ENCODE measurements at regions not wholly inside any gene's neighbourhood (a gene's known extent, or its start where the extent isn't known, plus 50 kb on each side); places are given as distances from the start of the nearest gene placed in this dataset.
"Not testable (repeated sequence)": the region's sequence is repeated elsewhere in the genome, so short reads cannot be mapped to it uniquely, and the experiment has no call there.

- no peak for DNase-seq
These were observed 119.5 kb downstream of the TUBA3C start for GRCh38 chr13:19062019-19062646.

- DNase-seq: no peak
These were observed 120.3 kb downstream of the TUBA3C start for GRCh38 chr13:19061278-19061677.

DNA sequence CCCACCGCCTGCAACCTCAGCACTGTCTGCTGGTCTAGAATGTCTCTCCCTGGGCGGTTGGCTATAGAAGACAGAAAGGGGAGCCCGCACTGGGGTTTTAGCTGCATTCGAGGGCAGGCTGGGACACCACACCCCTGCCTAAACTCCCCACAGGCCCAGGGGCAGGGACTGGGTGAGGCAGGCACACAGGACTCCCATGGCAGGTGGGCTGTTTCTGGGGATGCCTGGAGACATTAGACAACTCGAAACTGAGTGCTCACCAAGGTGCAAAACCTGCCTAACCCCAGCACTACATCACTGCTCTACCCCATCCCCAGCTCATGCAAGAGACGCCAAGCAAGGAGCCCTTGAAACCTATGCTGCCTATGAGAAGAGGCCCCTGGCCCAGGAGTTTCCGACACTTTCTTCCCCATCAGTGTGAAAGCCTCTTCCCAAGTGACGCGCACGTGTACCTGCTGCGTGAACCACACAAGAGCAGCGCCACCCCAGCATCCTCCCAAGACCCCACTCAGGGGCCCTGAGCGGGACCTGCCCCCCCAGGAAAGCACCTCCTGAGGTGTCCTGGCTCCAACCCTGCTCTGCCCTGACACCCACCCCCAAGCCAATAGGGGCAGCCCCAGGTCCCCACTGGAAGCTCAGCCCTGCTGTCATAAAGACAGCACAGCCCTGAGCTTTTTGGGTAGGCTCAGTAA, 121.2 kb downstream of the TUBA3C start:
- DNase-seq: no peak

DNA sequence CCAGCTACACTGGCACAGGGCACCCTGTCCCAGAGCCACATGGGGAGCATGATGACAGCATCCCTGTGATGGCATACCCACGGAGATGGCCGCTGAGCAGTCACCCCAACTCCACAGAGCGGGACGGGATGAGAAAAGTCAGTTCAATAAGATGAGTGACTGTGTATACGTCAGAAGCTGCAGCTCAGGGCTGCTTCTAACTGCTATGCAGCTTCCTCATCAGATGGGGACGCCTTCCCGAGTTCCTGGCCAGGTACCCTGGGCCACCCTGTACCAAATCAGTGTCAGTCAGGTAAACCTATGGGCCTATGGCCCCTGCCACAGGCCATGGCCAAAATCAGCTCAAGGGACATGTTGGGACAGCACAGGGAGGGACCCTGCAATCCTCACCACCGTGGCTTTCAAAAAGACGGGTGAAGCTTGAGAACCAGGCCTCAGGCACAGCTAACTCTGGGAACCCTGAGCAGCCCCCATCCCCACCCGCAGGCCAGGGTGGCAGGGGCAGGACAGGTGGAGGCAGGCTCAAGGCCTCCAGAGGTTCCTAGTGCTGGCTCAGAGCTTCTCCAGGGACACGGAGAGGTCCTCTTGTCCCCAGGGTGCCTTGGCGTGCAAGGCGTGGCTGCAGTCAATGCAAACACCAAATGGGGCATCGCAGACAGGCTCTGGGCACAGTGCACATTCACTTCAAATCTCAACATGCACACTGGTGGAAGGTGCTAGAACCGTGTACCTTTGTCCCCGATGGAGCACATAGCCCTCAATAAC, 122.4 kb downstream of the TUBA3C start:
- no peak for DNase-seq

DNA sequence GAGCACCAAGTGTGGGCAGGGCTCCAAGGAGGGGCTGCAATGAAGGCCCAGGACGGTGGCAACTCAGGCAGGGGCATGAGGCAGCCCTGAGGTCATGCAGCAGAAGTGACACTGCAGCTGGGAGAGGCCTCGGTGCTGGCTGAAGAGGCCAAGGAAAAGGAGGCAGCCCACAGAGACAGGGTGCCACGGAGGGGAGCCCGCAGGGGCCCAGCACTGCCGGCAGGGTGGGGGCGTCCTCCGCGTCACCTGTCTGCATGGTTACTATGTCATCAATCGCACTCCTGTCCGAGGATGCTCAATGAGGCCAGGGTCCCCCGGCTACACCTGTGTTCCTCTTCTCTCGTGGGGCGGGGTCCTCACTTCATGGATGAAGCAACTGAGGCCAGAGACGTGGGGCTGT, 123.1 kb downstream of the TUBA3C start:
- no peak for DNase-seq

GRCh38 chr13:19057588-19058340, 123.9 kb downstream of the TUBA3C start:
- DNase-seq: no peak

- DNase-seq: no peak
These were observed 124.6 kb downstream of the TUBA3C start for GRCh38 chr13:19056984-19057490.

GRCh38 chr13:19056355-19056880, 125.2 kb downstream of the TUBA3C start:
- no peak for DNase-seq

DNA sequence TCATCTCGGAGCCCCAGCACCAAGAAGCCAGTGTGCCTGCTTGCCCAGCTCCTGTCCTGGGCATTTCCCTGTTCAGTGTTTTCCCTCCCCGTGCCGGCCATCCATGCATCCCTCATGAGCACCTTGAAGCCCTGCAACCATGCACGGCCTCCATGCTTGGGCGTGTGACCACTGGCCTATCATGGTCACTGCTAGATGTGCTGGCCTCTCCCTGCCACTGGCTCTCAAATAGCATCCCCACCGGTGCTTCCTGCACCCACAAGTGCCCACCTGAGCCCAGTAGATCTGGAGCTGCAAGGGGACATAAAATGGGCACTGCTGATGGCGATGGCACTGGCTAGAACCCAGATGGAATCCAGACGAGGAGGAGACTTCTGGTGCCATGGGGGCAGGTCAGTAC, 126.0 kb downstream of the TUBA3C start:
- DNase-seq: no peak

DNA sequence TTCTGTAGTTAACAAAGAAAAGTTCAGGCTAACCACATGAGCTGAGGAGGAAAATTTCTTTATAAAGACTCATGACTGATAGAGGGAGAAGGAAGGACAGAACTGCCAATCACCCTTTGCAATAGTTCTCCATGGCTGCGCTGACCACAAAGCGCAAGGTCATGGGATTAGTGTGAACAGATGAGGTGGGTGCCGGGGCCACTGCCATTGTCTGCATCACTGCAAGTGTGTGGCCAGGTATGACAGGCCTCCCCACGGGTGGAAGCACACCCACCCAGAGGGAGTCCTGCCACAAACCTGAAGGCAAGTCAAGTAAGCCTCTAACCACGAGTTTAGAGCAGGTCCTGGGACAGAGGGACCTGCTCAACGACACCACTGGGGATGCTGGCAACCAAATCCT, 128.1 kb downstream of the TUBA3C start:
- no peak for DNase-seq

- no peak for DNase-seq
These were observed 128.7 kb downstream of the TUBA3C start for GRCh38 chr13:19052931-19053330.

- DNase-seq: no peak
These were observed 129.4 kb downstream of the TUBA3C start for GRCh38 chr13:19052180-19052579.

- DNase-seq: no peak
These were observed 130.7 kb downstream of the TUBA3C start for GRCh38 chr13:19050901-19051300.

DNA sequence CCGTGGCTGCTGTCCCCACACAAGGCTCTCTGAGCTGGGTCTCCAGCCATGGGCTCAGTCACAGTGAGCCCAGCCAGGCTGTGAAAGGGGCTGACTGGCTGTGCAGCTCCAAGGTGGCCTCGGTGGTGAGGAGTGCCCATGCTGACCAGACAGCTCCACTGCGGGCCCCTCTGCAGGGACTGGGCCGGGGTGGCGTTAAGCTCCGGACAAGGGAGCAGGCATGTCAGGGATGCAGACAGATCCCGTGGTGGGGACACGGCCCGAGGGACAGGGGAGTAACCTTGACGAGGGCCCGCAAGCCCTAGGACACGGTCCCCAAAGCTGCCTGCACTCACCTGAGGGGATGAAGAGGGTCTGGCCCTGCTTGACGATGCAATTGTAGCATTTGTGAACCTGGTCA, 132.0 kb downstream of the TUBA3C start:
- DNase-seq: not testable (repeated sequence)

- DNase-seq: no peak
These were observed 133.2 kb downstream of the TUBA3C start for GRCh38 chr13:19048381-19048780.

DNA sequence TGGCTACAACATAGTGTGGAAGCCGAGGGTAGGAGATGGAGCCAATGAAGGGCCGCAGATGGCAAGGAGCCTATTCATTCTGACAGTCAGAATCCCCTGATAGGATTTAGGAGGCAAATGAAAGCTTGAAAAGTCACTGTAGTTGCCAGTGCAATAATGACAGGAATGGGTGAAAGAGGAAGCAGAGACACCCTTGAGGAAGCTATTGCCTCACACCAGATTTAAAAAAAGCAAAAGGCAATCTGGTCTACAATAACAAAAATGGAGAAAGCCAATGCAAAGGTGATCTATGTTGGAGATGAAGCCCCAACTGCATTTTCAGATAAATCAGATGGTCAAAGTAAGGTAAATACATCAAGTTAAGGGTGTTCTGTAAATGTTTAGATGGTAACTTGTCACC, 158.5 kb downstream of the TUBA3C start:
- DNase-seq: no peak

- DNase-seq: no peak
These were observed 160.6 kb downstream of the TUBA3C start for GRCh38 chr13:19020988-19021387.

DNA sequence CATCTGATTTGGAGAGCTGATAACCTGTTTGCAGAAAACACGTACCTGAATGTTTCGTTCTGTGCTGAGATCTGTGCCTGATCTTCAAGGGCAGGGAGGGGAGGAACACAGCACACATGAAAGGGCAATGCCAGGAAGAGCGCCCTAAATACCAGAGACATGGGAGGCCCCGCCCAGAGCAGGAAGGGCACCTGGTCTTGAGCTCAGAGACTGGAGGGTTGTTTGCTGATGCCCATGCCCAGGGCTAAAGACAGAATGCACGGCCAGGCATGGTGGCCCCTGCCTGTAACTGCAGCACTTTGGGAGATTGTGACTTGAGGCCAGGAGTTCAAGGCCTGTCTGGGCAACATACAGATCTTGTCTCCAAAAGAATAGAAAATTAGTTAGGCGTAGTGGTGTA, 183.2 kb downstream of the TUBA3C start:
- no peak for DNase-seq

DNA sequence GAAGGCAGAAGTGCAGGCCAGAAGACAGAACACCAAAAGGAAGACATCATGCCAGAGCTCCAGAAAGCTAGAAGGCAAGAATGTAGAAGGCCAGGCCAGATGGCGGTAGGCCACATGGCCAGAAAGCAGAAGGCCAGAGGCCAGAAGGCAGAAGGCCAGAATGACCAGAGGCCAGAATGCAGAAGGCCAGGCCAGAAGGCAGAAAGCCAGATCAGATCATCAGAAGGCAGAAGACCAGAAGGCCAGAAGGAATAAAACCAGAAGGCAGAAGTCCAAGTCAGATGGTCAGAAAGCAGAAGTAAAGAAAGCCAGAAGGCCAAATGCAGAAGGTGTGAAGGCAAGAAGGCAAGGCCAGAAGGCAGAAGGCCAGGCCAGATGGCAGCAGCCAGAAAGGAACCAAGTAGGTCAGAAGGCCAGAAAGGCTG, 185.0 kb downstream of the TUBA3C start:
- DNase-seq: no peak

GRCh38 chr13:18996221-18996620, 185.4 kb downstream of the TUBA3C start:
- DNase-seq: no peak

GRCh38 chr13:18995259-18995873, 186.3 kb downstream of the TUBA3C start:
- no peak for DNase-seq
